ENCODE measurements at regions not wholly inside any gene's neighbourhood (a gene's known extent, or its start where the extent isn't known, plus 50 kb on each side); places are given as distances from the start of the nearest gene placed in this dataset.

- H3K27ac ChIP-seq, result no peak overlapping the region
- H3K4me3 ChIP-seq, result no peak overlapping the region
Measured at GRCh38 chr5:27590503-27590902, 552.1 kb upstream of the CDH9 start.

DNA sequence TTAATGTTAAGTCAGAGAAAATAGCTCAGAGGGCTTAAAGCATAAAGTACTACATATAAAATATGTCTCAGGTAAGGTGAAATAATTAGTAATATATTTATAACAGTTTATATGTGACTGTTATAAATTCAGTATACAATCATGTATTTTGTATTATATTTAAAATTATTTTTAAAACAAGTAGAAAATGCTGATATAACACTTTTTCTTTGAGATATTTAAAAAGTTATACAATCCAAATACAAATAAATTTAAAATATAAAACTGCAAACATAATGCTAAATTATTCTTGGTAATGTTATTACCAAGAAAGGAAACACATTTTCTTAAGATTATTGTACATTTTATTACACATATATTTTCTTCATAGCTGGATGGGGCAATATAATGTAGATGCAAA is 539.9 kb upstream of the CDH9 start:
- Histone ChIP-seq H3K27ac (no peak overlapping the region), H3K4me3 (no peak overlapping the region)

DNA sequence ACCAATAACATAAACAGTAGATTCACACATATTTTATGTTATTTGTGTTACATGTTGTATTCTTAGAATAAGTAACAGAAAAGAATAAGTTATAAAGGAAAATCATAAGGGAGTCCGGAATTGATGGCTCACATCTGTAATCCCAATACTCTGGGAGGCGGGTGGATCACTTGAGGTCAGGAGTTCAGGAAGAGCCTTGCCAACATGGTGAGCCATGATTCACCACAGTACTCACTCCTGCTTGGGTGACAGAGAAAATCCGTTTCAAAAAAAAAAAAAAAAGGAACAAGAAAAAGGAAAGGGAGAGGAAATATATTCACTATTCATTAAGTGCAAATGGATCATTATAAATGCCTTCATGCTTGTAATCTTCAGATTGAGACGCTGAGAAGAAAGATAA is 533.3 kb upstream of the CDH9 start:
- H3K27ac ChIP-seq, result no peak overlapping the region
- no peak overlapping the region for H3K4me3 ChIP-seq

- no peak overlapping the region for H3K27ac ChIP-seq
- H3K4me3 ChIP-seq, result no peak overlapping the region
Measured at GRCh38 chr5:27568811-27569210, 530.4 kb upstream of the CDH9 start.

GRCh38 chr5:27561408-27561807 is 523.0 kb upstream of the CDH9 start:
- Histone ChIP-seq H3K4me3 (no peak overlapping the region), H3K27ac (no peak overlapping the region)

- Histone ChIP-seq H3K4me3 (no peak overlapping the region), H3K27ac (no peak overlapping the region)
Measured at GRCh38 chr5:27548484-27548883, 510.1 kb upstream of the CDH9 start.

GRCh38 chr5:27535031-27535557 is 496.7 kb upstream of the CDH9 start:
- H3K27ac ChIP-seq, result no peak overlapping the region
- H3K4me3 ChIP-seq, result no peak overlapping the region

- Histone ChIP-seq H3K27ac (no peak overlapping the region), H3K4me3 (no peak overlapping the region)
Measured at GRCh38 chr5:27532305-27532704, 493.9 kb upstream of the CDH9 start.

DNA sequence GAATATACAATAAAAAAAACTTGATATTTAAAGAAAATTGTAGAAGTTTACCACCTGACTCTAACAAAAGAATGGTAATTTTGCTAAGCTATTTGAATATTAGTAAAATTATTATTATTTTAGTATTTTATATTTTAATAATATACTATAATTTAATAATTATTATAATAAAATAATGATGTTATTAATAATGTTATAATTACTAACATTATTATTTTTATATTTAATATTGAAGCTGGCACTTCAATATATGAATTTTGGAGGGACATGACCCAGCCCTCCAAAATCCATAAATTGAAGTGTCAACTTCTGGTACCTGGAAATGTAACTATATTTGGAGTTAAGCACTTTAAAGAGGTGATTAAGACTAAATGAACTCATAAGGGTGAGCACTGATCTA is 486.1 kb upstream of the CDH9 start:
- H3K4me3 ChIP-seq, result no peak overlapping the region
- no peak overlapping the region for H3K27ac ChIP-seq

DNA sequence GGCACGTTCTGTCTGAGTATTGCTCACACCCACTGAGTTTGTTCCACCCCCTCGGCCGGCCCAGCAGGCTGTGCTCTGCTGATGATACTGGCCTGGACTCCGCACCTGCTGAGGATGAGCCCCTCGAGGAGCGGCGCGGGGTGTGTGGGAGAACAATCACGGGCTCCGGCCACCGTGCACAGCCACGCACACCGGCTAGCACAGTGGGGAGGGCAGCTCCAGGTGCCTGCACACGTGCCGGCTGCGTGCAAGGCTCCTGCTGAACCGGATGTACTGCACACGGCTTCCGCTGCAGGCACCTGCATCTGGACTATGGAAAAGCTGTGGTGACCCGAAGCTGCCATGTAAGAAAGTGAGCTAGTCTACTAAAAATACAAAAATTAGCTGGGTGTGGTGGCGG is 485.2 kb upstream of the CDH9 start:
- Histone ChIP-seq H3K27ac (no peak overlapping the region), H3K4me3 (no peak overlapping the region)

- Histone ChIP-seq H3K4me3 (no peak overlapping the region), H3K27ac (no peak overlapping the region)
Measured at GRCh38 chr5:27516437-27516836, 478.1 kb upstream of the CDH9 start.

GRCh38 chr5:27511061-27511460 is 472.7 kb upstream of the CDH9 start:
- H3K27ac ChIP-seq, result no peak overlapping the region
- no peak overlapping the region for H3K4me3 ChIP-seq

- Histone ChIP-seq H3K4me3 (no peak overlapping the region), H3K27ac (no peak overlapping the region)
Measured at GRCh38 chr5:27503813-27504212, 465.4 kb upstream of the CDH9 start.

GRCh38 chr5:27502236-27502635 is 463.9 kb upstream of the CDH9 start:
- no peak overlapping the region for H3K27ac ChIP-seq
- H3K4me3 ChIP-seq, result no peak overlapping the region

GRCh38 chr5:27497491-27497890 is 459.1 kb upstream of the CDH9 start:
- H3K4me3 ChIP-seq, result no peak overlapping the region
- no peak overlapping the region for H3K27ac ChIP-seq

DNA sequence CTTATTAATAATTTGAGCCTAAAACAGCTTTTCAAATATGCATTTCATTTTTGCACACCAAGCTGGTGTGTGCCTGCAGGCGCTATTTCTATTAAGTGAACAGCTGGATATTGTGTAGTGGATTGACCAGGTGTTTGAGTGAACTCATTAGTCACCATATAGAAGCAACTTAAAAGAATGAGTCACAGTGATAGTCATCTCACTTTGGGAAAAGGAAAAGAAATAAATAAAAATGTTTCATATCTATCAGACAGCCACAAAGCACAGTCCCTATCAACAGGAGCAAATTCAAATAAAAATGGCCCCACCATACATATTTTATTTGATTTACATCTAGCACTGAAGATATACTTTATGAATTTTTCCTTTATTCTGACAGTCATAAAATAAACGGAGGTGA is 456.5 kb upstream of the CDH9 start:
- Histone ChIP-seq H3K4me3 (no peak overlapping the region), H3K27ac (no peak overlapping the region)

GRCh38 chr5:27491746-27492439 is 453.5 kb upstream of the CDH9 start:
- Histone ChIP-seq H3K27ac (no peak overlapping the region), H3K4me3 (no peak overlapping the region)

GRCh38 chr5:27491047-27491446 is 452.7 kb upstream of the CDH9 start:
- Histone ChIP-seq H3K27ac (no peak overlapping the region), H3K4me3 (no peak overlapping the region)

DNA sequence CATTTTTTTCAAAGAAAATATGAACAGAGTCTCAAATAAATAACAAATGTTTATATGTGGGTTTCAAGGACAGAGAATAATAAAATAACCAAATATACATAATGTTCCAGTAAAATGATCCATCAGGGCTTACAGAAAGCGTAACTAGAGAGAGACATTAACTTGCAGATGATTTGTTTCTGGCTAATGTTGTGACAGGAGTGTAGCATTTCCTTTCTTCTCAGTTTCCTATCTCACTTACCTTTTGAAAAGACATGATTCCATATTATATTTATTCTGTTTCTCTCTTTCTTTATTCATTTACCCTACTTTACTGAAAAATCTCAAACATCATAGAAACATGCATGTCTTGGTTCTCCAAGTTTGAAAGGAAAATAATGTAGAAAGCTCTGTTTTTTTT is 451.3 kb upstream of the CDH9 start:
- no peak overlapping the region for H3K27ac ChIP-seq
- H3K4me3 ChIP-seq, result no peak overlapping the region

GRCh38 chr5:27482663-27483062 is 444.3 kb upstream of the CDH9 start:
- Histone ChIP-seq H3K4me3 (no peak overlapping the region), H3K27ac (no peak overlapping the region)

GRCh38 chr5:27479859-27480258 is 441.5 kb upstream of the CDH9 start:
- Histone ChIP-seq H3K27ac (no peak overlapping the region), H3K4me3 (no peak overlapping the region)

DNA sequence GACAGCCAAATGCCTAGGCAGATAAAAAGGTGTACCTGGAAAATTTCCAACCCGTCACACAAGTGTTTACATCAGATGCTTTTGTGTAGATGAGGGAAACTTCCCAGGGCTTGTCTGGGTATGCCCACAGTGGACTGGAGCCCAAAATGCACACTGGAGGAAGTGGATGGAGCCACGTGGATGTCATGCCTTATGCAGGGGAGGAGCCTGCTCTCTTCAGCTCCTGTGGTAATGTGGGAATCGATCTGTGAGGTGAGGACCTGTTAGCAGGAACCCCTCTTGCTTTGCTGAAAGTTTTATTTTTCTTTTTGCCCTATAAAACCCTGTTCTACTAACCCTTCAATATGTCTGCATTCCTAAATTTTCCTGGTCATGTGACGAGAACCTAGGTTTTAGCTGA is 439.2 kb upstream of the CDH9 start:
- no peak overlapping the region for H3K27ac ChIP-seq
- no peak overlapping the region for H3K4me3 ChIP-seq

Measured in skin epidermis (tissue), 12 donors.